H9 (cell line): ENCODE measurements at regions not wholly inside any gene's neighbourhood (a gene's known extent, or its start where the extent isn't known, plus 50 kb on each side); places are given as distances from the start of the nearest gene placed in this dataset.

Experiments used
- DNase-seq: peaks from one replicate; pipeline ENCODE4 v3.0.0-alpha.2; 2017
- H2AFZ ChIP-seq: one replicate; pipeline ENCODE4 v1.6.1; 2013; ENCODE audit warnings: mild to moderate bottlenecking, low read length, control low read depth, moderate library complexity
- H2AK5ac ChIP-seq: 2 replicates; pipeline ENCODE4 v1.6.1; 2013; ENCODE audit warnings: low read length, control low read depth, mixed read lengths; ENCODE audit not compliant: insufficient read length
- H2BK120ac ChIP-seq: one replicate; pipeline ENCODE4 v1.6.1; 2013; ENCODE audit warnings: low read depth, mild to moderate bottlenecking, low read length, control low read depth, inconsistent platforms; ENCODE audit not compliant: poor library complexity, severe bottlenecking
- H2BK12ac ChIP-seq: 2 replicates; pipeline ENCODE4 v1.6.1; 2013; ENCODE audit warnings: low read length, control low read depth, mixed read lengths, low read depth; ENCODE audit not compliant: insufficient read length
- H2BK15ac ChIP-seq: 2 replicates; pipeline ENCODE4 v1.6.1; 2013; ENCODE audit warnings: low read depth, low read length, control low read depth
- H2BK20ac ChIP-seq: one replicate; pipeline ENCODE4 v1.6.1; 2013; ENCODE audit warnings: low read depth, mild to moderate bottlenecking, low read length, control low read depth, inconsistent platforms; ENCODE audit not compliant: poor library complexity, severe bottlenecking
- H2BK5ac ChIP-seq: 2 replicates; pipeline ENCODE4 v1.6.1; 2013; ENCODE audit warnings: low read length, control low read depth, mixed read lengths; ENCODE audit not compliant: insufficient read length
- H3K14ac ChIP-seq: 2 replicates; pipeline ENCODE4 v1.6.1; 2013; ENCODE audit warnings: low read length, control low read depth; ENCODE audit not compliant: insufficient read depth
- H3K18ac ChIP-seq: 2 replicates; pipeline ENCODE4 v1.6.1; 2013; ENCODE audit warnings: low read depth, mild to moderate bottlenecking, mixed read lengths, low read length, control low read depth; ENCODE audit not compliant: insufficient read length
- H3K23ac ChIP-seq: 2 replicates; pipeline ENCODE4 v1.6.1; 2013; ENCODE audit warnings: low read length, control low read depth, mixed read lengths, low read depth; ENCODE audit not compliant: insufficient read length
- H3K23me2 ChIP-seq: 2 replicates; pipeline ENCODE4 v1.6.1; 2013; ENCODE audit warnings: low read depth, mild to moderate bottlenecking, mixed read lengths, low read length, control low read depth; ENCODE audit not compliant: insufficient read length, poor library complexity, severe bottlenecking
- H3K27ac ChIP-seq: 2 replicates; pipeline ENCODE4 v1.5.1; 2013; ENCODE audit warnings: low read length, control low read depth, mixed read lengths, low read depth; ENCODE audit not compliant: insufficient read length
- H3K27me3 ChIP-seq: 2 replicates; pipeline ENCODE4 v1.6.1; 2013; ENCODE audit warnings: low read length, control low read depth, inconsistent platforms; ENCODE audit not compliant: insufficient read depth
- H3K4ac ChIP-seq: 2 replicates; pipeline ENCODE4 v1.6.1; 2013; ENCODE audit warnings: low read depth, mild to moderate bottlenecking, control low read depth, inconsistent platforms, low read length, moderate library complexity
- H3K4me1 ChIP-seq: 2 replicates; pipeline ENCODE4 v1.6.1; 2013; ENCODE audit warnings: low read length, control low read depth, inconsistent platforms; ENCODE audit not compliant: insufficient read depth
- H3K4me2 ChIP-seq: 2 replicates; pipeline ENCODE4 v1.6.1; 2013; ENCODE audit warnings: low read length, control low read depth, mixed read lengths; ENCODE audit not compliant: insufficient read length, insufficient read depth
- H3K56ac ChIP-seq: 2 replicates; pipeline ENCODE4 v1.6.1; 2013; ENCODE audit warnings: low read depth, mild to moderate bottlenecking, mixed read lengths, low read length, control low read depth; ENCODE audit not compliant: insufficient read length
- H3K79me1 ChIP-seq: 2 replicates; pipeline ENCODE4 v1.6.1; 2013; ENCODE audit warnings: low read depth, mild to moderate bottlenecking, moderate library complexity, low read length, control low read depth, inconsistent platforms; ENCODE audit not compliant: insufficient read depth, poor library complexity, severe bottlenecking
- H3K79me2 ChIP-seq: 2 replicates; pipeline ENCODE4 v1.6.1; 2013; ENCODE audit warnings: low read length, control low read depth, inconsistent platforms; ENCODE audit not compliant: insufficient read depth
- H3K9ac ChIP-seq: 2 replicates; pipeline ENCODE4 v1.6.1; 2013; ENCODE audit warnings: low read length, control low read depth, mixed read lengths; ENCODE audit not compliant: insufficient read length; ENCODE audit errors: extremely low read depth
- H3K9me3 ChIP-seq: one replicate; pipeline ENCODE4 v1.6.1; 2013; ENCODE audit warnings: low read depth, low read length, inconsistent platforms; ENCODE audit not compliant: control insufficient read depth
- H3T11ph ChIP-seq: one replicate; pipeline ENCODE4 v1.6.1; 2013; ENCODE audit warnings: mild to moderate bottlenecking, low read length, control low read depth, inconsistent platforms
- H4K20me1 ChIP-seq: one replicate; pipeline ENCODE4 v1.6.1; 2013; ENCODE audit not compliant: control insufficient read depth, insufficient read length, insufficient read depth
- H4K5ac ChIP-seq: 2 replicates; pipeline ENCODE4 v1.6.1; 2013; ENCODE audit warnings: low read depth, mild to moderate bottlenecking, mixed read lengths, low read length, control low read depth; ENCODE audit not compliant: insufficient read length
- H4K8ac ChIP-seq: replicated peaks from 2 replicates; pipeline ENCODE4 v1.6.1; 2013; ENCODE audit warnings: low read length, control low read depth, mixed read lengths, low read depth; ENCODE audit not compliant: insufficient read length
- H4K91ac ChIP-seq: 2 replicates; pipeline ENCODE4 v1.6.1; 2013; ENCODE audit warnings: low read depth, mild to moderate bottlenecking, moderate library complexity, mixed read lengths, low read length, control low read depth; ENCODE audit not compliant: insufficient read length
- H3K27ac Mint-ChIP-seq, 3 experiments: 2 replicates in 2 of 3; 3 replicates in 1 of 3; pipeline ENCODE4 v1.8.0; 2020 to 2021; ENCODE audit warnings: mixed read lengths in 3 of 3, mild to moderate bottlenecking in 1 of 3, moderate library complexity in 1 of 3
- H3K27me3 Mint-ChIP-seq: 2 replicates; pipeline ENCODE4 v1.8.0; 2021; ENCODE audit warnings: low read depth, mild to moderate bottlenecking, moderate library complexity, mixed read lengths
- H3K36me3 Mint-ChIP-seq, 3 experiments: 2 replicates in 2 of 3; 3 replicates in 1 of 3; pipeline ENCODE4 v1.8.0; 2020 to 2021; ENCODE audit warnings: low read depth in 3 of 3, mixed read lengths in 3 of 3; ENCODE audit not compliant: insufficient read depth in 1 of 3
- H3K4me1 Mint-ChIP-seq, 2 experiments: 2 replicates each; pipeline ENCODE4 v1.8.0; 2020; ENCODE audit warnings: mixed read lengths in 2 of 2
- H3K4me3 Mint-ChIP-seq, 2 experiments: 2 replicates in 1 of 2; 3 replicates in 1 of 2; pipeline ENCODE4 v1.8.0; 2020 to 2021; ENCODE audit warnings: mild to moderate bottlenecking in 2 of 2, mixed read lengths in 2 of 2, moderate library complexity in 1 of 2
- H3K9me3 Mint-ChIP-seq, 2 experiments: 2 replicates in 1 of 2; 3 replicates in 1 of 2; pipeline ENCODE4 v1.8.0; 2020; ENCODE audit warnings: mild to moderate bottlenecking in 2 of 2, mixed read lengths in 2 of 2, moderate library complexity in 1 of 2
- WGBS: extraction: QIAGEN DNeasy Blood & Tissue Kit; methylation state at CpG from one replicate; pipeline ENCODE4 v1.1.7; 2013; ENCODE audit warnings: missing lambda C conversion rate, low lambda C conversion rate, mixed read lengths; ENCODE audit not compliant: insufficient read length; ENCODE audit errors: extremely low coverage; 5-methylcytosine and 5-hydroxymethylcytosine counted together
- TF ChIP-seq, protein P1 (sequence below): fragments of 200-600 bp; sonication (generic); conservative IDR thresholded peaks from 3 replicates; pipeline ENCODE4 v1.8.0; 2021; ENCODE audit warnings: antibody characterized with exemption, mild to moderate bottlenecking

DNA sequence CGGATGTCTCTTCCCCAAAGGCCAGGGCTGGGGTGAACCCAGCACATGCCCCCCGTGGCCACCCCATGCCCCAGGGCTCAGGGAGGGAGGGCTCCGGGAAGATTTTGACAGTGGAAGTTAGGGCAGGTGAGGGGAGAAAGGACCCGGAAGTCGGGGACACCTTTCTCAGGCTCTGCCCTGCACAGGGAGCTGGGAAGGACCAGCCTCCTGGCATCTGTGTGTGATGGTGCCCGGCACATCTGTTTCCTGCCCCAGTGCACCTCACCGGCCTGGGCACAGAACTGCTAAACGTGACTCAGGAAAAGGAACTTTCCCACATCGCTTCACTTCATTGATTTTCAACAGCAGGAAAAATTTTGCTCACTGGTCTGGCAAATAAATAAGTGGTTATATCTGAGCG, 141.1 kb upstream of the AFDN start:
- no peaks in the 10 kb centered on the region for H3K27me3 ChIP-seq
- no peaks in the 10 kb centered on the region for H3K79me1 ChIP-seq
- H3K4me2 ChIP-seq = no peak overlapping the region
- no peak overlapping the region for H2BK20ac ChIP-seq
- WGBS = no CpG with 5 or more reads among the region's 10 CpGs
- H4K20me1 ChIP-seq = no peaks in the 10 kb centered on the region
- H3K36me3 Mint-ChIP-seq = no peaks in the 10 kb centered on the region; a peak in 1 of 7 replicates
- H2BK15ac ChIP-seq = no peak overlapping the region
- no peak overlapping the region for H4K91ac ChIP-seq
- H3K9me3 Mint-ChIP-seq = peaks cover 5 to 7% of the 10 kb centered on the region in 2 experiments; a peak in 4 of 5 replicates
- no peak overlapping the region for H3K4ac ChIP-seq
- no peak overlapping the region for H2AFZ ChIP-seq
- H3K79me2 ChIP-seq = no peaks in the 10 kb centered on the region
- no peak overlapping the region for H4K8ac ChIP-seq
- no peak overlapping the region for H3K56ac ChIP-seq
- H3K4me1 Mint-ChIP-seq = peaks cover 32 to 42% of the 10 kb centered on the region in 2 experiments
- no peak overlapping the region for H3T11ph ChIP-seq
- no peak overlapping the region for H3K9ac ChIP-seq
- H3K27ac ChIP-seq = no peak overlapping the region
- no peaks in the 10 kb centered on the region for H3K9me3 ChIP-seq
- TF ChIP-seq, protein P1, sequence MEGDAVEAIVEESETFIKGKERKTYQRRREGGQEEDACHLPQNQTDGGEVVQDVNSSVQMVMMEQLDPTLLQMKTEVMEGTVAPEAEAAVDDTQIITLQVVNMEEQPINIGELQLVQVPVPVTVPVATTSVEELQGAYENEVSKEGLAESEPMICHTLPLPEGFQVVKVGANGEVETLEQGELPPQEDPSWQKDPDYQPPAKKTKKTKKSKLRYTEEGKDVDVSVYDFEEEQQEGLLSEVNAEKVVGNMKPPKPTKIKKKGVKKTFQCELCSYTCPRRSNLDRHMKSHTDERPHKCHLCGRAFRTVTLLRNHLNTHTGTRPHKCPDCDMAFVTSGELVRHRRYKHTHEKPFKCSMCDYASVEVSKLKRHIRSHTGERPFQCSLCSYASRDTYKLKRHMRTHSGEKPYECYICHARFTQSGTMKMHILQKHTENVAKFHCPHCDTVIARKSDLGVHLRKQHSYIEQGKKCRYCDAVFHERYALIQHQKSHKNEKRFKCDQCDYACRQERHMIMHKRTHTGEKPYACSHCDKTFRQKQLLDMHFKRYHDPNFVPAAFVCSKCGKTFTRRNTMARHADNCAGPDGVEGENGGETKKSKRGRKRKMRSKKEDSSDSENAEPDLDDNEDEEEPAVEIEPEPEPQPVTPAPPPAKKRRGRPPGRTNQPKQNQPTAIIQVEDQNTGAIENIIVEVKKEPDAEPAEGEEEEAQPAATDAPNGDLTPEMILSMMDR = no peak
- no peak overlapping the region for H2BK12ac ChIP-seq
- no peak overlapping the region for H2BK120ac ChIP-seq
- no peaks in the 10 kb centered on the region; the same call in none of the 2 replicates for H3K4me1 ChIP-seq
- H3K18ac ChIP-seq = no peak overlapping the region
- peaks cover 33% of the 10 kb centered on the region for H3K27me3 Mint-ChIP-seq
- H2BK5ac ChIP-seq = no peak overlapping the region
- no peak overlapping the region for H3K23ac ChIP-seq
- no peak overlapping the region for H3K4me3 Mint-ChIP-seq
- H4K5ac ChIP-seq = no peak overlapping the region
- no peak overlapping the region for H2AK5ac ChIP-seq
- no peaks in the 10 kb centered on the region for H3K23me2 ChIP-seq
- no peak for DNase-seq
- H3K27ac Mint-ChIP-seq = no peak overlapping the region; a peak in 2 of 7 replicates
- no peak overlapping the region for H3K14ac ChIP-seq
